ENCODE measurements at regions not wholly inside any gene's neighbourhood (a gene's known extent, or its start where the extent isn't known, plus 50 kb on each side); places are given as distances from the start of the nearest gene placed in this dataset.

- H3K4me3 ChIP-seq (ENCODE audit: low read depth, poor library complexity, severe bottlenecking), result no peak overlapping the region
- intact Hi-C loops (cut with DNase I; ENCODE audit: low total_unique reads), result no loop called here
- no peak for DNase-seq (ENCODE audit: low spot score in 2 of 2)
- no peak for TF ChIP-seq POLR2A (IDR thresholded peaks at IDR 0.05)
- TF ChIP-seq CTCF (IDR thresholded peaks at IDR 0.05), result no peak
These were observed 207.8 kb upstream of the WSCD1 start for GRCh38 chr17:5862395-5862794.

GRCh38 chr17:5864741-5865657 lies 205.2 kb upstream of the WSCD1 start:
- no peak for DNase-seq (ENCODE audit: low spot score in 2 of 2)

GRCh38 chr17:5866978-5867377 lies 203.2 kb upstream of the WSCD1 start:
- WGBS, 2 donors, result 68 to 72% methylated on average over 4 of the region's 4 CpGs
- TF ChIP-seq CTCF (IDR thresholded peaks at IDR 0.05), result no peak
- no peak for TF ChIP-seq POLR2A (IDR thresholded peaks at IDR 0.05)
- intact Hi-C loops (cut with DNase I; ENCODE audit: low total_unique reads), result no loop called here
- no peak overlapping the region for H3K4me3 ChIP-seq (ENCODE audit: low read depth, poor library complexity, severe bottlenecking)
- no peak for DNase-seq (ENCODE audit: low spot score in 2 of 2)

More at GRCh38 chr17:5864741-5865657, 205.2 kb upstream of the WSCD1 start:
- TF ChIP-seq POLR2A (IDR thresholded peaks at IDR 0.05) (no peak), CTCF (IDR thresholded peaks at IDR 0.05) (no peak)
- H3K4me3 ChIP-seq (ENCODE audit: low read depth, poor library complexity, severe bottlenecking), result no peak overlapping the region
- WGBS, 2 donors, result 50 to 51% methylated on average over 9 of the region's 9 CpGs
- intact Hi-C loops (cut with DNase I; ENCODE audit: low total_unique reads), result no loop called here

- 57 to 61% methylated on average over 12 of the region's 12 CpGs for WGBS, 2 donors
- no peak overlapping the region for H3K4me3 ChIP-seq (ENCODE audit: low read depth, poor library complexity, severe bottlenecking)
- TF ChIP-seq CTCF (IDR thresholded peaks at IDR 0.05), result no peak
- TF ChIP-seq POLR2A (IDR thresholded peaks at IDR 0.05), result no peak
- intact Hi-C loops (cut with DNase I; ENCODE audit: low total_unique reads), result no loop called here
- DNase-seq (ENCODE audit: low spot score in 2 of 2), result no peak
These were observed 201.0 kb upstream of the WSCD1 start for GRCh38 chr17:5869041-5869745.

GRCh38 chr17:5870231-5870953 lies 199.8 kb upstream of the WSCD1 start:
- WGBS, 2 donors, result 88 to 89% methylated on average over 6 of the region's 6 CpGs
- H3K4me3 ChIP-seq (ENCODE audit: low read depth, poor library complexity, severe bottlenecking), result no peak overlapping the region
- intact Hi-C loops (cut with DNase I; ENCODE audit: low total_unique reads), result no loop called here
- DNase-seq (ENCODE audit: low spot score in 2 of 2), result no peak
- TF ChIP-seq CTCF (IDR thresholded peaks at IDR 0.05), result no peak
- no peak for TF ChIP-seq POLR2A (IDR thresholded peaks at IDR 0.05)
